ENCODE measurements at regions not wholly inside any gene's neighbourhood (a gene's known extent, or its start where the extent isn't known, plus 50 kb on each side); places are given as distances from the start of the nearest gene placed in this dataset.

DNA sequence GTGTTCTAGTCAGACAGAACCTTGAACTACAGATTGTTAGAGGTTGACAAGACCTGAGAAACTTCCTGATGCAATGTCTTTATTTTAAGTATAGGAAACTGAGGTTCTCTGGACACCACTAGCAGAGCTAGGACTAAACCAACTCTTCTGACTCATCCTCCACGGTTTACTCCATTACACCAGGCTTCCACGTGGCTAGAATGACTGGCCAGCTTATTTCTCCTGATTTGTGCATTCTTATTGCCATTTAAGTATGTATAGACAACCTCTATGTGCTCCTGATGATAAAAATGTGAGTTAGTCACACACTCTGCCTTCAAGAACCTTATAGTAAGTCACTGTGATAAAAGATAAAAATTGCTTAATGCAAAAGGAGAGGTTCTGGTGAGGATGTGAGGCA is 182.7 kb downstream of the MEX3B start (continued):
- TF ChIP-seq ZBTB26 (CRISPR knock-in tag; IDR thresholded peaks at IDR 0.05) (no peak), MTA1 (IDR thresholded peaks at IDR 0.05; ENCODE audit: borderline replicate concordance) (no peak), HMBOX1 (IDR thresholded peaks at IDR 0.05) (peak; percentile 43; the same call in 1 of the 2 replicates), RFX1 (IDR thresholded peaks at IDR 0.05) (no peak), PTTG1 (tag; IDR thresholded peaks at IDR 0.05; ENCODE audit: low read depth) (no peak), CEBPG (CRISPR knock-in tag; IDR thresholded peaks at IDR 0.05) (no peak), CEBPG (tag; conservative IDR thresholded peaks at IDR 0.05 in 1 of 2, IDR thresholded peaks at IDR 0.05 in 1 of 2) (peak in 1 of 2 experiments; percentile 18; a peak in 1 of 4 replicates), PPARD (CRISPR knock-in tag; IDR thresholded peaks at IDR 0.05) (no peak), FOSL1 (tag; conservative IDR thresholded peaks at IDR 0.05) (peak; percentile 42; the same call in 1 of the 2 replicates)
